Mesothelial cell of epicardium (in vitro differentiated cells): ENCODE measurements at regions not wholly inside any gene's neighbourhood (a gene's known extent, or its start where the extent isn't known, plus 50 kb on each side); places are given as distances from the start of the nearest gene placed in this dataset.

Source experiments
- DNase-seq, 2 experiments: peaks; one replicate each; pipeline ENCODE4 v3.0.0; 2021; ENCODE audit warnings: low spot score in 2 of 2; ENCODE audit not compliant: unreplicated experiment in 2 of 2
- H3K27ac Mint-ChIP-seq: 2 replicates; pipeline ENCODE4 v1.8.0; 2021; ENCODE audit warnings: mixed read lengths
- H3K27me3 Mint-ChIP-seq: 2 replicates; pipeline ENCODE4 v1.8.0; 2021; ENCODE audit warnings: low read depth, mixed read lengths
- H3K36me3 Mint-ChIP-seq: 2 replicates; pipeline ENCODE4 v1.8.0; 2021; ENCODE audit warnings: mixed read lengths
- H3K4me1 Mint-ChIP-seq: 2 replicates; pipeline ENCODE4 v1.8.0; 2021; ENCODE audit warnings: mixed read lengths
- H3K4me3 Mint-ChIP-seq: 2 replicates; pipeline ENCODE4 v1.8.0; 2021; ENCODE audit warnings: mild to moderate bottlenecking, moderate library complexity, mixed read lengths
- H3K9me3 Mint-ChIP-seq: 2 replicates; pipeline ENCODE4 v1.8.0; 2021; ENCODE audit warnings: mixed read lengths
- CTCF ChIP-seq: fragments of 200-600 bp; sonication (generic); IDR thresholded peaks from one replicate; pipeline ENCODE4 v1.5.0; 2021; ENCODE audit warnings: antibody characterized with exemption; ENCODE audit not compliant: unreplicated experiment

GRCh38 chr4:12411072-12411471 lies 982.4 kb upstream of the HS3ST1 start:
- H3K4me1 Mint-ChIP-seq: no peaks in the 10 kb centered on the region
- no peaks in the 10 kb centered on the region for H3K36me3 Mint-ChIP-seq
- no peak overlapping the region for H3K27ac Mint-ChIP-seq
- TF ChIP-seq CTCF: no peak
- DNase-seq: no peak
- H3K9me3 Mint-ChIP-seq: no peaks in the 10 kb centered on the region
- H3K27me3 Mint-ChIP-seq: no peaks in the 10 kb centered on the region
- H3K4me3 Mint-ChIP-seq: no peak overlapping the region

GRCh38 chr4:12409507-12410190 lies 981.0 kb upstream of the HS3ST1 start:
- no peak for DNase-seq
- no peak for TF ChIP-seq CTCF

GRCh38 chr4:12408364-12408763 lies 979.7 kb upstream of the HS3ST1 start:
- H3K36me3 Mint-ChIP-seq: no peaks in the 10 kb centered on the region
- DNase-seq: no peak
- TF ChIP-seq CTCF: no peak
- no peaks in the 10 kb centered on the region for H3K4me1 Mint-ChIP-seq
- H3K4me3 Mint-ChIP-seq: no peak overlapping the region
- H3K9me3 Mint-ChIP-seq: no peaks in the 10 kb centered on the region
- H3K27me3 Mint-ChIP-seq: no peaks in the 10 kb centered on the region
- no peak overlapping the region for H3K27ac Mint-ChIP-seq

More at GRCh38 chr4:12409507-12410190, 981.0 kb upstream of the HS3ST1 start:
- Mint-ChIP-seq H3K27ac (no peak overlapping the region), H3K4me3 (no peak overlapping the region), H3K9me3 (no peaks in the 10 kb centered on the region), H3K27me3 (no peaks in the 10 kb centered on the region), H3K4me1 (no peaks in the 10 kb centered on the region), H3K36me3 (no peaks in the 10 kb centered on the region)

GRCh38 chr4:12403175-12403574 lies 974.5 kb upstream of the HS3ST1 start:
- Mint-ChIP-seq H3K4me3 (no peak overlapping the region), H3K36me3 (no peaks in the 10 kb centered on the region), H3K4me1 (no peaks in the 10 kb centered on the region), H3K27me3 (no peaks in the 10 kb centered on the region), H3K9me3 (no peaks in the 10 kb centered on the region), H3K27ac (no peak overlapping the region)
- DNase-seq: no peak
- no peak for TF ChIP-seq CTCF

GRCh38 chr4:12399781-12400180 lies 971.1 kb upstream of the HS3ST1 start:
- no peak for DNase-seq
- TF ChIP-seq CTCF: no peak
- H3K9me3 Mint-ChIP-seq: no peaks in the 10 kb centered on the region
- H3K27ac Mint-ChIP-seq: no peak overlapping the region
- no peaks in the 10 kb centered on the region for H3K27me3 Mint-ChIP-seq
- H3K4me3 Mint-ChIP-seq: no peak overlapping the region
- no peaks in the 10 kb centered on the region for H3K4me1 Mint-ChIP-seq
- H3K36me3 Mint-ChIP-seq: no peaks in the 10 kb centered on the region
